Smooth muscle cell (in vitro differentiated cells): ENCODE measurements at regions not wholly inside any gene's neighbourhood (a gene's known extent, or its start where the extent isn't known, plus 50 kb on each side); places are given as distances from the start of the nearest gene placed in this dataset.

Experiments used
- DNase-seq: peaks from one replicate; lab custom pipeline; 2025; ENCODE audit not compliant: unreplicated experiment; lab: John Stamatoyannopoulos, UW
- H2AFZ ChIP-seq: fragments of 200-600 bp; sonication (generic); 2 replicates; pipeline ENCODE4 v1.6.0; 2016; ENCODE audit warnings: antibody characterized with exemption, low read depth, mild to moderate bottlenecking
- H3F3A ChIP-seq: fragments of 200-600 bp; sonication (generic); 2 replicates; pipeline ENCODE4 v1.6.0; 2017; ENCODE audit warnings: antibody characterized with exemption, low read depth
- H3K27ac ChIP-seq: fragments of 200-600 bp; sonication (generic); 2 replicates; pipeline ENCODE4 v1.5.1; 2016; ENCODE audit warnings: low read depth, mild to moderate bottlenecking
- H3K27me3 ChIP-seq: fragments of 200-600 bp; sonication (generic); 2 replicates; pipeline ENCODE4 v1.6.1; 2016; ENCODE audit warnings: low read depth, mild to moderate bottlenecking
- H3K36me3 ChIP-seq: fragments of 200-600 bp; sonication (generic); 2 replicates; pipeline ENCODE4 v1.5.1; 2016; ENCODE audit warnings: low read depth
- H3K4me1 ChIP-seq: fragments of 200-600 bp; sonication (generic); 2 replicates; pipeline ENCODE4 v1.5.1; 2016; ENCODE audit warnings: low read depth
- H3K4me2 ChIP-seq: fragments of 200-600 bp; sonication (generic); 2 replicates; pipeline ENCODE4 v1.6.0; 2016; ENCODE audit warnings: mild to moderate bottlenecking
- H3K4me3 ChIP-seq: fragments of 200-600 bp; sonication (generic); 2 replicates; pipeline ENCODE4 v1.5.1; 2016; ENCODE audit warnings: mild to moderate bottlenecking
- H3K79me2 ChIP-seq: fragments of 200-600 bp; sonication (generic); 2 replicates; pipeline ENCODE4 v1.6.0; 2016; ENCODE audit warnings: low read depth, mild to moderate bottlenecking
- H3K9ac ChIP-seq: fragments of 200-600 bp; sonication (generic); 2 replicates; pipeline ENCODE4 v1.6.0; 2016; ENCODE audit warnings: low read depth
- H3K9me3 ChIP-seq: fragments of 200-600 bp; sonication (generic); replicated peaks from 2 replicates; pipeline ENCODE4 v1.5.1; 2016; ENCODE audit warnings: low read depth
- H4K20me1 ChIP-seq: fragments of 200-600 bp; sonication (generic); 2 replicates; pipeline ENCODE4 v1.6.0; 2016; ENCODE audit warnings: low read depth
- CTCF ChIP-seq: fragments of 200-600 bp; sonication (generic); IDR thresholded peaks from 2 replicates; pipeline ENCODE4 v1.5.1; 2017; ENCODE audit warnings: borderline replicate concordance, mild to moderate bottlenecking, antibody characterized with exemption; ENCODE audit not compliant: insufficient read depth, poor library complexity, severe bottlenecking
- WGBS: methylation state at CpG from one replicate; pipeline ENCODE4 v1.1.7; 2016; ENCODE audit warnings: low lambda C conversion rate; 5-methylcytosine and 5-hydroxymethylcytosine counted together

GRCh38 chr11:104658177-104658576, 240.1 kb downstream of the CASP12 start:
- Histone ChIP-seq H3K79me2 (no peaks in the 10 kb centered on the region), H3F3A (no peaks in the 10 kb centered on the region), H3K4me2 (no peak overlapping the region), H3K4me3 (no peak overlapping the region), H3K9me3 (no peaks in the 10 kb centered on the region), H3K27me3 (no peaks in the 10 kb centered on the region), H3K9ac (no peak overlapping the region), H2AFZ (no peak overlapping the region), H3K36me3 (no peaks in the 10 kb centered on the region), H4K20me1 (no peaks in the 10 kb centered on the region), H3K27ac (no peak overlapping the region), H3K4me1 (no peaks in the 10 kb centered on the region)
- WGBS: 91% methylated on average over 3 of the region's 3 CpGs
- no peak for DNase-seq
- TF ChIP-seq CTCF: no peak

- TF ChIP-seq CTCF: no peak
- Histone ChIP-seq H3F3A (no peaks in the 10 kb centered on the region), H3K36me3 (no peaks in the 10 kb centered on the region), H3K9me3 (no peaks in the 10 kb centered on the region), H3K4me1 (no peaks in the 10 kb centered on the region), H3K4me3 (no peak overlapping the region), H4K20me1 (no peaks in the 10 kb centered on the region), H3K27ac (no peak overlapping the region), H3K4me2 (no peak overlapping the region), H2AFZ (no peak overlapping the region), H3K9ac (no peak overlapping the region), H3K27me3 (no peaks in the 10 kb centered on the region), H3K79me2 (no peaks in the 10 kb centered on the region)
- no peak for DNase-seq
- 98% methylated on average over 2 of the region's 2 CpGs for WGBS
These were observed 241.2 kb downstream of the CASP12 start for GRCh38 chr11:104657083-104657482.

- Histone ChIP-seq H3K4me3 (no peak overlapping the region), H3K79me2 (no peaks in the 10 kb centered on the region), H3K4me1 (no peaks in the 10 kb centered on the region), H3K9me3 (no peaks in the 10 kb centered on the region), H3K9ac (no peak overlapping the region), H3F3A (no peaks in the 10 kb centered on the region), H2AFZ (no peak overlapping the region), H4K20me1 (no peaks in the 10 kb centered on the region), H3K27me3 (no peaks in the 10 kb centered on the region), H3K27ac (no peak overlapping the region), H3K4me2 (no peak overlapping the region), H3K36me3 (no peaks in the 10 kb centered on the region)
- no peak for DNase-seq
- TF ChIP-seq CTCF: no peak
These were observed 243.2 kb downstream of the CASP12 start for GRCh38 chr11:104655066-104655465.

GRCh38 chr11:104654181-104654813, 244.0 kb downstream of the CASP12 start:
- Histone ChIP-seq H2AFZ (no peak overlapping the region), H3K36me3 (no peaks in the 10 kb centered on the region), H3K27me3 (no peaks in the 10 kb centered on the region), H3F3A (no peaks in the 10 kb centered on the region), H3K4me1 (no peaks in the 10 kb centered on the region), H3K27ac (no peak overlapping the region), H3K79me2 (no peaks in the 10 kb centered on the region), H3K4me2 (no peak overlapping the region), H3K4me3 (no peak overlapping the region), H3K9ac (no peak overlapping the region), H4K20me1 (no peaks in the 10 kb centered on the region), H3K9me3 (no peaks in the 10 kb centered on the region)
- WGBS: 100% methylated on average over 1 of the region's 1 CpG
- no peak for DNase-seq
- TF ChIP-seq CTCF: no peak
